SK-N-MC (cell line): ENCODE measurements at regions not wholly inside any gene's neighbourhood (a gene's known extent, or its start where the extent isn't known, plus 50 kb on each side); places are given as distances from the start of the nearest gene placed in this dataset.

Experiments
- EZH2 ChIP-seq: fragments of 200-600 bp; sonication (generic); IDR thresholded peaks from one replicate; pipeline ENCODE4 v1.6.1; 2017; ENCODE audit warnings: antibody characterized with exemption
- POLR2AphosphoS5 ChIP-seq: IDR thresholded peaks from 2 replicates; pipeline ENCODE4 v1.6.1; 2012; ENCODE audit warnings: mild to moderate bottlenecking, low read depth, low read length, borderline replicate concordance

GRCh38 chr3:161695811-161696210 is 199.2 kb downstream of the OTOL1 start:
- TF ChIP-seq EZH2, result no peak
- TF ChIP-seq POLR2AphosphoS5, result no peak
